ENCODE measurements at regions not wholly inside any gene's neighbourhood (a gene's known extent, or its start where the extent isn't known, plus 50 kb on each side); places are given as distances from the start of the nearest gene placed in this dataset.

DNA sequence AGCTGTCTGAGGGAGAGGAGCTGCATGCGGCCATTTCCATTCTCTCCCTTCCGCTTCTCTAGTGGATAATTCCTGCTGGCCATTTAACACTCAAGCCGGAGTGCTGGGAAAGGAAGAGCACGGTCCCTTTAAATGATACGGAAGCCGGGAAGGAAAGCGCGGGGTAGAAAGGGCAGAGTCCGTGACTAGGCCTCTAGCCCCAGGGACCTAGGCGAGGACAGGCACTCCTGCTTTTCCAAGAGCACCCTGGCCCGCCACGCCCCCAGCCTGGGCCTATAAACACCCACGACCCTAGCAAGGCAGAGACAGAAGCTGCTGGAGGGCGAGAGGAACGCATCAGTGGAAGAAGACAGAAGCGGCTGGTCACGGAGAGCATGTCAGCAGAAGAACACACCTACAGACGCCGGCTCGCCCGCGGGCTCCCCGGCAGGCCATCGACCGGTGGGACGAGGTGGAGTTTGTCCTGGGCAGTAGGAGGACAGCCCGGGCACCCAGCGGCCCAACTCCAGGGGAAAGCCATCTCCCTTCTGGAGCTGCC, 1206.6 kb upstream of the TMEM132C start:
- Histone ChIP-seq H3K27me3 (replicated peaks in 1 of 7) (no peaks in the 10 kb centered on the region), H3K4me3 (peak overlapping the region; percentile 7 to 66 (median 32)), H3K4me1 (peaks cover 0 to 10% (median 0%) of the 10 kb centered on the region in 6 donors)

GRCh38 chr12:127060933-127061332, 1206.0 kb upstream of the TMEM132C start:
- H3K4me1 ChIP-seq = peaks cover 0 to 10% (median 0%) of the 10 kb centered on the region in 6 donors
- intact Hi-C loops (cut with DNase I; ENCODE audit: low total_unique reads) = no loop called here
- no peak for DNase-seq
- WGBS, 5 donors = 78 to 90% (median 86%) methylated on average over 7 to 14 of the region's 14 CpGs
- H3K27me3 ChIP-seq (replicated peaks in 1 of 7) = no peaks in the 10 kb centered on the region
- peak overlapping the region in 4 of 8 donors; percentile 68 to 73 (median 70) for H3K27ac ChIP-seq
- peak overlapping the region in 7 of 8 donors; percentile 24 to 66 (median 32) for H3K4me3 ChIP-seq
- no peaks in the 10 kb centered on the region for H3K9me3 ChIP-seq
- H3K36me3 ChIP-seq = no peaks in the 10 kb centered on the region
- no peak for TF ChIP-seq CTCF (IDR thresholded peaks at IDR 0.05 in 8 of 11, conservative IDR thresholded peaks at IDR 0.05 in 3 of 11)
- TF ChIP-seq POLR2AphosphoS5 (IDR thresholded peaks at IDR 0.05) = no peak
- TF ChIP-seq POLR2A (IDR thresholded peaks at IDR 0.05) = no peak

More for the DNA sequence above, 1206.6 kb upstream of the TMEM132C start:
- DNase-seq = peak; percentile 76
- intact Hi-C loops (cut with DNase I; ENCODE audit: low total_unique reads) = no loop called here
- WGBS, 5 donors = 66 to 88% (median 79%) methylated on average over 28 of the region's 28 CpGs
- Histone ChIP-seq H3K9me3 (no peaks in the 10 kb centered on the region), H3K27ac (peak overlapping the region in 6 of 8 donors; percentile 32 to 73 (median 68)), H3K36me3 (no peaks in the 10 kb centered on the region)
- peak; percentile 61 to 77 (median 63) for TF ChIP-seq POLR2AphosphoS5 (IDR thresholded peaks at IDR 0.05)
- no peak for TF ChIP-seq CTCF (IDR thresholded peaks at IDR 0.05 in 8 of 11, conservative IDR thresholded peaks at IDR 0.05 in 3 of 11)

DNA sequence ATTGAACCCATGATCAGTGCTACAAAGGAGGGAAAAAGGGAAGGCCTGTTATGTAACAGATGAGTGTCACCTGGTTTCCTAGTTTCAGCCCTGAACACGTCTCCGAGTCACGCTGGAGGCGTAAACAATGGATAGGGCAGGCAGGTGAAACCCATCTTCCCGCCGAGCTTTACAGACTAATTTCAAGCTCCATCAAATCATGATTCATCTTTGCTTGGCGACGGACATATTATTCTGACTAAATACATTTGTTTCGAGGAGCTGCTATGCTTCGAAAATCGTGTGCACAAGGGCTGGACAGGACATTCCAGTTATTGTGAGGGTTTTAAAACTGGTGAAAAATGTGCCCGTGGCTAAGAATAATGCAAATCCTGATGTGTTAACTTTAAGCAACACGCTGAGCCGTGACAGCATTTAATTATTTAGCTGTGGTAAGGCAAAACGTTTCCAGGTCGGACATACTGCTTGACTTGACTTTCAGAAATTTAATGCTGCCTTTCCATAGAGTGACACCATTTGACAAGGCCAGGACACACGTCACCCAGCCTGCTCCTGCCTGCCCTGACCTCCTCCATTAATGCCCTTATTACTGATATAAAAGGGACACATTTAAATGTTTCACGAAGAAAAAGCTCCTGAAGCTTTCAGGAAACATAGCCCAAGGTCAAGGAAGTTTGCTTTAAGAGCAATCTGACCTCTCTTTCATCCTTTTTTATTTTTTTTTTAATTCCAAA, 1203.5 kb upstream of the TMEM132C start:
- no peak for DNase-seq
- H3K36me3 ChIP-seq = no peaks in the 10 kb centered on the region
- peak overlapping the region in 1 of 8 donors; percentile 66 for H3K4me3 ChIP-seq
- no peaks in the 10 kb centered on the region for H3K9me3 ChIP-seq
- H3K27me3 ChIP-seq (replicated peaks in 1 of 7) = no peaks in the 10 kb centered on the region
- no peak overlapping the region for H3K27ac ChIP-seq
- intact Hi-C loops (cut with DNase I; ENCODE audit: low total_unique reads) = no loop called here
- H3K4me1 ChIP-seq = peaks cover 0 to 10% (median 0%) of the 10 kb centered on the region in 6 donors
- WGBS, 5 donors = 69 to 86% (median 80%) methylated on average over 18 of the region's 18 CpGs
- no peak for TF ChIP-seq POLR2A (IDR thresholded peaks at IDR 0.05)
- TF ChIP-seq CTCF (IDR thresholded peaks at IDR 0.05 in 8 of 11, conservative IDR thresholded peaks at IDR 0.05 in 3 of 11) = no peak
- no peak for TF ChIP-seq POLR2AphosphoS5 (IDR thresholded peaks at IDR 0.05)

GRCh38 chr12:127064207-127064606, 1202.8 kb upstream of the TMEM132C start:
- intact Hi-C loops (cut with DNase I; ENCODE audit: low total_unique reads) = no loop called here
- H3K4me1 ChIP-seq = peaks cover 0 to 7% (median 0%) of the 10 kb centered on the region in 6 donors
- WGBS, 5 donors = 87 to 92% (median 91%) methylated on average over 5 of the region's 5 CpGs
- DNase-seq = no peak
- TF ChIP-seq POLR2A (IDR thresholded peaks at IDR 0.05) (no peak), CTCF (IDR thresholded peaks at IDR 0.05 in 8 of 11, conservative IDR thresholded peaks at IDR 0.05 in 3 of 11) (no peak), POLR2AphosphoS5 (IDR thresholded peaks at IDR 0.05) (no peak)
- no peak overlapping the region for H3K27ac ChIP-seq
- no peak overlapping the region for H3K4me3 ChIP-seq
- no peaks in the 10 kb centered on the region for H3K9me3 ChIP-seq
- H3K36me3 ChIP-seq = no peaks in the 10 kb centered on the region
- H3K27me3 ChIP-seq (replicated peaks in 1 of 7) = no peaks in the 10 kb centered on the region
